Neural crest cell (in vitro differentiated cells): ENCODE measurements at regions not wholly inside any gene's neighbourhood (a gene's known extent, or its start where the extent isn't known, plus 50 kb on each side); places are given as distances from the start of the nearest gene placed in this dataset.

Source experiments
- DNase-seq: peaks from one replicate; pipeline ENCODE4 v3.0.0; 2021; ENCODE audit warnings: low read depth, mixed read lengths, low spot score
- H3K27ac Mint-ChIP-seq: one replicate; pipeline ENCODE4 v1.8.0; 2021; ENCODE audit warnings: mild to moderate bottlenecking, mixed read lengths; ENCODE audit not compliant: unreplicated experiment
- H3K27me3 Mint-ChIP-seq: 2 replicates; pipeline ENCODE4 v1.8.0; 2021; ENCODE audit warnings: low read depth, mild to moderate bottlenecking, mixed read lengths
- H3K36me3 Mint-ChIP-seq: 2 replicates; pipeline ENCODE4 v1.8.0; 2021; ENCODE audit warnings: low read depth, mild to moderate bottlenecking, mixed read lengths
- H3K4me1 Mint-ChIP-seq: 2 replicates; pipeline ENCODE4 v1.8.0; 2021; ENCODE audit warnings: mixed read lengths
- H3K4me3 Mint-ChIP-seq: one replicate; pipeline ENCODE4 v1.8.0; 2021; ENCODE audit warnings: mild to moderate bottlenecking, mixed read lengths
- H3K9me3 Mint-ChIP-seq: 2 replicates; pipeline ENCODE4 v1.8.0; 2021; ENCODE audit warnings: mixed read lengths
- TF ChIP-seq, protein P1 (sequence below): fragments of 200-600 bp; sonication (generic); conservative IDR thresholded peaks from 2 replicates; pipeline ENCODE4 v1.5.0; 2021; ENCODE audit warnings: antibody characterized with exemption, mild to moderate bottlenecking

DNA sequence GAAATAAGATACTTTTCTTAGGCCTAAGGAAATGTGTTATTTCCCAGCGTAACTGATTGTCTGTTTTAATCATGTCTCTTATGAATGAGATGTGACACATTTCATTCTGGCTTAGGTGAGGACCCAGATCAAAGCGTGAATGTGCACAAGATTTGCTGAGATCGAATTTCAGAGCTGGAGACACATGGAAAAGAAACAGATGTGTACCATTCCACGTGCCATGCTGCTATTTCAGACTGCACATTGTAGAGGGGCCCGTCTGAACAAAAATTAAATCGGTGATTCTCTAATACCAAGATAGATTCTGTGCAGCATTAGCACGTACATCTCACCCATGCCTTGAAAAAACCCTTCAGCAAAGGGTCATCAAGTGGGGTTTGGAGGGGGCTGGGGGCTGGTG, 290.4 kb downstream of the AACS start:
- H3K36me3 Mint-ChIP-seq = no peaks in the 10 kb centered on the region
- no peak overlapping the region for H3K27ac Mint-ChIP-seq
- H3K9me3 Mint-ChIP-seq = no peaks in the 10 kb centered on the region

DNA sequence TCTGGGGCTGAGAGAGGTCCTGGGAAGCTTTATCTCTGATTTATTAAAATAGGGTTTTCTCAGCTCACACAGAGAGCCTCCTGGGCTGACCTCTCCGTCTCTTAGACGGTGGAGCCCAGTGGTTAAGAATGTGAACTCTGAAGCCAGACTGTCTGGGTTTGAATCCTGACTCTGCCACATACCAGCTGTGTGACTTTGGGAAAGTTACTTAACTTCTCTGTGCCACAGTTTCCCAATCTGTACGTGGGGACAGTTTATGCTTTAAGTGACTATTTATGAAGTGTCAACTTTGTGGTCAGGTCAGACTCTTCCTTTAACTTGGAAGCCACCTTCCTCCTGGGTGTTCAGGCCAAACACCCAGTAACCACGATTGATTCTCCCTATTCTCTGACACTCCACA, 290.9 kb downstream of the AACS start:
- Mint-ChIP-seq H3K27ac (no peak overlapping the region), H3K36me3 (no peaks in the 10 kb centered on the region), H3K4me1 (peaks cover 3% of the 10 kb centered on the region), H3K9me3 (no peaks in the 10 kb centered on the region), H3K27me3 (no peaks in the 10 kb centered on the region), H3K4me3 (no peak overlapping the region)
- no peak for DNase-seq
- TF ChIP-seq, protein P1, sequence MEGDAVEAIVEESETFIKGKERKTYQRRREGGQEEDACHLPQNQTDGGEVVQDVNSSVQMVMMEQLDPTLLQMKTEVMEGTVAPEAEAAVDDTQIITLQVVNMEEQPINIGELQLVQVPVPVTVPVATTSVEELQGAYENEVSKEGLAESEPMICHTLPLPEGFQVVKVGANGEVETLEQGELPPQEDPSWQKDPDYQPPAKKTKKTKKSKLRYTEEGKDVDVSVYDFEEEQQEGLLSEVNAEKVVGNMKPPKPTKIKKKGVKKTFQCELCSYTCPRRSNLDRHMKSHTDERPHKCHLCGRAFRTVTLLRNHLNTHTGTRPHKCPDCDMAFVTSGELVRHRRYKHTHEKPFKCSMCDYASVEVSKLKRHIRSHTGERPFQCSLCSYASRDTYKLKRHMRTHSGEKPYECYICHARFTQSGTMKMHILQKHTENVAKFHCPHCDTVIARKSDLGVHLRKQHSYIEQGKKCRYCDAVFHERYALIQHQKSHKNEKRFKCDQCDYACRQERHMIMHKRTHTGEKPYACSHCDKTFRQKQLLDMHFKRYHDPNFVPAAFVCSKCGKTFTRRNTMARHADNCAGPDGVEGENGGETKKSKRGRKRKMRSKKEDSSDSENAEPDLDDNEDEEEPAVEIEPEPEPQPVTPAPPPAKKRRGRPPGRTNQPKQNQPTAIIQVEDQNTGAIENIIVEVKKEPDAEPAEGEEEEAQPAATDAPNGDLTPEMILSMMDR = no peak

More for the DNA sequence above, 290.4 kb downstream of the AACS start:
- TF ChIP-seq, protein P1 = no peak
- Mint-ChIP-seq H3K27me3 (no peaks in the 10 kb centered on the region), H3K4me1 (peaks cover 3% of the 10 kb centered on the region), H3K4me3 (no peak overlapping the region)
- DNase-seq = no peak

DNA sequence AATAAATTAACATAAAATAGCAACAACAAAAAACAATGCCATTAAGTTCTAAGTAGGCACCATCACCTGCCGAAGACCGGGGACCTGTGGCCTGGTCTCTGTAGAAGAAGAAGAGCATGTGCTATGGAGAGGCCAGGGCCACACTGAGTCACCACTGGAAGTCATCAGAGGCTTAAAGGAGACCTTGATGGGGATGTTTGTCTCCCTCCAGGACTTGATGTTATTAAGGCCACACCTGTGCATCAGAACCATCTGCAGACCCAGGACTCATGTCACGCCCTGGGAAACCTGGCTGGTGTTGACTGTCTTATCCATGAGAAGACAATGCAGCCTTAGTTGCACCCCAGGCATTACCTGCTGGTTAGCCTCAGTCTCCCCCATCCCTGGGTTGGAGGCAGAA, 292.3 kb downstream of the AACS start:
- Mint-ChIP-seq H3K27me3 (no peaks in the 10 kb centered on the region), H3K27ac (no peak overlapping the region), H3K36me3 (no peaks in the 10 kb centered on the region), H3K9me3 (no peaks in the 10 kb centered on the region), H3K4me3 (no peak overlapping the region), H3K4me1 (peaks cover 3% of the 10 kb centered on the region)
- TF ChIP-seq, protein P1 = no peak
- DNase-seq = no peak

DNA sequence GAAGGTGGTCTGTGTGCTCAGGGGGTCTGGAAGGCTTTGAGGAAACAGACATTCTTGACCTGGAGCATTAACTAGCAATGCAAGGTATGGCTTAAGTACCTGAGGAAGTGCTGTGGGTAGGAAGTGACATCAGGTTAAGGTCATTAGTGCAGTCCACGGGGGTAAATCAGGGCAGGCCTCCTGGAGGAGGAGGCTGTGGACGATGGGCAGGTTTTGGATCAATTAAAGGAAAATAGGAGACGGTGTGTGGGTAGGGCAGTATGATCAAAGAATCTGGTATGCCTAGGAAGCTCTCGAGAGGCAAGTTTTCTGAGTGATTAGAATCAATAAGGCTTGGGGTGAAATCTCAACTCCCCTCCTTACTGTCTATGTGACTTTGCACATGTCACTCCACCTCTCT, 295.3 kb downstream of the AACS start:
- H3K4me1 Mint-ChIP-seq = peaks cover 3% of the 10 kb centered on the region
- DNase-seq = no peak
- no peak overlapping the region for H3K27ac Mint-ChIP-seq
- H3K36me3 Mint-ChIP-seq = no peaks in the 10 kb centered on the region
- TF ChIP-seq, protein P1 = no peak
- no peak overlapping the region for H3K4me3 Mint-ChIP-seq
- no peaks in the 10 kb centered on the region for H3K9me3 Mint-ChIP-seq
- no peaks in the 10 kb centered on the region for H3K27me3 Mint-ChIP-seq

DNA sequence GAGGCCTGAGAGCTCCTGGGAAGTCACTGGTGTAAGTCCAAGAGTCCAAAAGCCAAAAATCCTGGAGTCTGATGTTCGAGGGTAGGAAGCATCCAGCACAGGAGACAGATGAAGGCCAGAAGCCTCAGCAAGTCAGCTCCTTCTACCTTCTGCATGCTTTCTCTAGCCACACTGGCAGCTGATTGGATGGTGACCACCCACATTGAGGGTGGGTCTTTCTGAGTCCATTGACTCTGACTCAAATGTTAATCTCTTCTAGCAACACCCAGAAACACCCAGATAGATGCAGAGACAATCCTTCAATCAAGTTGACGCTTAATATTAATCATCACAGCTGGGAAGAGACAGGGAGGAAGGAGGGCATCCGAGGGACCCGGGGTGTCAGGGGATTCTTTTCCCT, 305.8 kb downstream of the AACS start:
- Mint-ChIP-seq H3K36me3 (peaks cover 3% of the 10 kb centered on the region), H3K27ac (no peak overlapping the region)
- DNase-seq = no peak

More for the DNA sequence above, 305.8 kb downstream of the AACS start:
- TF ChIP-seq, protein P1 = no peak
- H3K27me3 Mint-ChIP-seq = peaks cover 6% of the 10 kb centered on the region
- H3K4me1 Mint-ChIP-seq = no peaks in the 10 kb centered on the region
- H3K4me3 Mint-ChIP-seq = no peak overlapping the region
- H3K9me3 Mint-ChIP-seq = peaks cover 5% of the 10 kb centered on the region
